ENCODE measurements at regions not wholly inside any gene's neighbourhood (a gene's known extent, or its start where the extent isn't known, plus 50 kb on each side); places are given as distances from the start of the nearest gene placed in this dataset.

GRCh38 chr16:72427051-72427782 lies 255.3 kb upstream of the PMFBP1 start:
- ChIA-PET POLR2A (no interaction called here), CTCF (no interaction called here)
- TF ChIP-seq ZNF157 (tag by site-specific recombination; IDR thresholded peaks at IDR 0.05) (no peak), ZNF26 (tag by site-specific recombination; IDR thresholded peaks at IDR 0.05) (no peak), ZNF114 (tag by site-specific recombination; IDR thresholded peaks at IDR 0.05) (no peak), ZNF248 (tag by site-specific recombination; IDR thresholded peaks at IDR 0.05) (no peak), IKZF3 (tag by site-specific recombination; IDR thresholded peaks at IDR 0.05) (no peak)
- peaks cover 0 to 5% of the 10 kb centered on the region in 2 experiments; a peak in 1 of 3 replicates for H3K36me3 ChIP-seq (ENCODE audit: control insufficient read depth in 2 of 2, insufficient read depth in 1 of 2, low read length in 2 of 2)
- H3K4me3 ChIP-seq (ENCODE audit: low read depth, low read length), result no peak overlapping the region
- H3K4me1 ChIP-seq (ENCODE audit: control insufficient read depth, insufficient read depth, low read length), result no peaks in the 10 kb centered on the region
- H3K9me3 ChIP-seq (ENCODE audit: control insufficient read depth, insufficient read depth, low read depth, low read length), result no peaks in the 10 kb centered on the region
- H3K27ac ChIP-seq (ENCODE audit: extremely low read depth, low read depth, low read length), result no peak overlapping the region

GRCh38 chr16:72426386-72426785 lies 254.4 kb upstream of the PMFBP1 start:
- H3K36me3 ChIP-seq (ENCODE audit: control insufficient read depth in 2 of 2, insufficient read depth in 1 of 2, low read length in 2 of 2), result peaks cover 0 to 5% of the 10 kb centered on the region in 2 experiments; a peak in 1 of 3 replicates
- CTCF ChIA-PET, result no interaction called here
- POLR2A ChIA-PET, result no interaction called here
- no peaks in the 10 kb centered on the region for H3K9me3 ChIP-seq (ENCODE audit: control insufficient read depth, insufficient read depth, low read depth, low read length)
- H3K4me3 ChIP-seq (ENCODE audit: low read depth, low read length), result no peak overlapping the region
- no peak overlapping the region for H3K27ac ChIP-seq (ENCODE audit: extremely low read depth, low read depth, low read length)
- no peak for TF ChIP-seq ZNF473 (tag by site-specific recombination; IDR thresholded peaks at IDR 0.05)
- TF ChIP-seq GLI2 (tag by site-specific recombination; IDR thresholded peaks at IDR 0.05; ENCODE audit: borderline replicate concordance, low read depth), result no peak
- TF ChIP-seq ZNF514 (tag by site-specific recombination; IDR thresholded peaks at IDR 0.05), result no peak
- no peak for TF ChIP-seq ZNF202 (tag by site-specific recombination; IDR thresholded peaks at IDR 0.05; ENCODE audit: borderline replicate concordance)
- TF ChIP-seq ZNF571 (tag by site-specific recombination; IDR thresholded peaks at IDR 0.05), result no peak
- H3K4me1 ChIP-seq (ENCODE audit: control insufficient read depth, insufficient read depth, low read length), result no peaks in the 10 kb centered on the region

GRCh38 chr16:72425571-72426341 lies 253.8 kb upstream of the PMFBP1 start:
- TF ChIP-seq ZNF624 (tag by site-specific recombination; IDR thresholded peaks at IDR 0.05) (no peak), ZNF16 (tag by site-specific recombination; IDR thresholded peaks at IDR 0.05; ENCODE audit: low read depth) (no peak), KLF7 (tag by site-specific recombination; IDR thresholded peaks at IDR 0.05; ENCODE audit: borderline replicate concordance) (no peak), ATF2 (tag by site-specific recombination; IDR thresholded peaks at IDR 0.05; ENCODE audit: low read depth) (no peak), SP3 (tag by site-specific recombination; IDR thresholded peaks at IDR 0.05) (no peak), ZNF518A (tag by site-specific recombination; conservative IDR thresholded peaks at IDR 0.05; ENCODE audit: low read depth) (no peak), PRDM1 (tag by site-specific recombination; IDR thresholded peaks at IDR 0.05) (no peak), ZBTB21 (tag by site-specific recombination; IDR thresholded peaks at IDR 0.05) (no peak), ZNF214 (tag by site-specific recombination; IDR thresholded peaks at IDR 0.05; ENCODE audit: borderline replicate concordance) (no peak), ZFP37 (tag by site-specific recombination; IDR thresholded peaks at IDR 0.05) (no peak)
- POLR2A ChIA-PET, result no interaction called here
- Histone ChIP-seq H3K36me3 (ENCODE audit: control insufficient read depth in 2 of 2, insufficient read depth in 1 of 2, low read length in 2 of 2) (peaks cover 0 to 5% of the 10 kb centered on the region in 2 experiments; a peak in 1 of 3 replicates), H3K27ac (ENCODE audit: extremely low read depth, low read depth, low read length) (no peak overlapping the region), H3K4me1 (ENCODE audit: control insufficient read depth, insufficient read depth, low read length) (no peaks in the 10 kb centered on the region), H3K9me3 (ENCODE audit: control insufficient read depth, insufficient read depth, low read depth, low read length) (no peaks in the 10 kb centered on the region), H3K4me3 (ENCODE audit: low read depth, low read length) (no peak overlapping the region)
- CTCF ChIA-PET, result no interaction called here
